Cardiac fibroblast (primary cell): ENCODE measurements at regions not wholly inside any gene's neighbourhood (a gene's known extent, or its start where the extent isn't known, plus 50 kb on each side); places are given as distances from the start of the nearest gene placed in this dataset.
A peak's percentile ranks its signal among the peaks of the same experiment; 100 is the strongest.

Experiments
- DNase-seq, 2 donors: peaks; one replicate each; pipeline versions ENCODE4 v3.0.0 to v3.0.0-alpha.2; 2010; ENCODE audit warnings: low read depth in 2 of 2
- H3K4me3 ChIP-seq, 2 donors: replicated peaks in 1 of 2; 1 replicate in 1 of 2; 2 replicates in 1 of 2; pipeline ENCODE4 v1.5.1; 2011; ENCODE audit warnings: low read depth in 2 of 2, low read length in 2 of 2, mild to moderate bottlenecking in 2 of 2, moderate library complexity in 1 of 2
- CTCF ChIP-seq: IDR thresholded peaks from one replicate; pipeline ENCODE4 v1.5.1; 2011; ENCODE audit warnings: low read depth, mild to moderate bottlenecking, low read length, inconsistent platforms

GRCh38 chr2:123371535-123371934 is 653.6 kb upstream of the CNTNAP5 start:
- no peak for TF ChIP-seq CTCF
- no peak for DNase-seq
- no peak overlapping the region for H3K4me3 ChIP-seq

- no peak overlapping the region for H3K4me3 ChIP-seq
- TF ChIP-seq CTCF, result no peak
- DNase-seq, result peak in 1 of 2 donors; percentile 53
Measured at GRCh38 chr2:123380370-123380935, 644.6 kb upstream of the CNTNAP5 start.

GRCh38 chr2:123415678-123416077 is 609.4 kb upstream of the CNTNAP5 start:
- no peak for DNase-seq
- H3K4me3 ChIP-seq, result no peak overlapping the region
- no peak for TF ChIP-seq CTCF

- no peak for TF ChIP-seq CTCF
- H3K4me3 ChIP-seq, result no peak overlapping the region
- no peak for DNase-seq
Measured at GRCh38 chr2:123419976-123420375, 605.1 kb upstream of the CNTNAP5 start.

- no peak for TF ChIP-seq CTCF
- peak in 1 of 2 donors; percentile 28 for DNase-seq
- no peak overlapping the region for H3K4me3 ChIP-seq
Measured at GRCh38 chr2:123434546-123435395, 590.3 kb upstream of the CNTNAP5 start.

- no peak for TF ChIP-seq CTCF
- no peak overlapping the region for H3K4me3 ChIP-seq
- peak in 1 of 2 donors; percentile 24 for DNase-seq
Measured at GRCh38 chr2:123438251-123438650, 586.8 kb upstream of the CNTNAP5 start.
